ENCODE measurements at regions not wholly inside any gene's neighbourhood (a gene's known extent, or its start where the extent isn't known, plus 50 kb on each side); places are given as distances from the start of the nearest gene placed in this dataset.

DNA sequence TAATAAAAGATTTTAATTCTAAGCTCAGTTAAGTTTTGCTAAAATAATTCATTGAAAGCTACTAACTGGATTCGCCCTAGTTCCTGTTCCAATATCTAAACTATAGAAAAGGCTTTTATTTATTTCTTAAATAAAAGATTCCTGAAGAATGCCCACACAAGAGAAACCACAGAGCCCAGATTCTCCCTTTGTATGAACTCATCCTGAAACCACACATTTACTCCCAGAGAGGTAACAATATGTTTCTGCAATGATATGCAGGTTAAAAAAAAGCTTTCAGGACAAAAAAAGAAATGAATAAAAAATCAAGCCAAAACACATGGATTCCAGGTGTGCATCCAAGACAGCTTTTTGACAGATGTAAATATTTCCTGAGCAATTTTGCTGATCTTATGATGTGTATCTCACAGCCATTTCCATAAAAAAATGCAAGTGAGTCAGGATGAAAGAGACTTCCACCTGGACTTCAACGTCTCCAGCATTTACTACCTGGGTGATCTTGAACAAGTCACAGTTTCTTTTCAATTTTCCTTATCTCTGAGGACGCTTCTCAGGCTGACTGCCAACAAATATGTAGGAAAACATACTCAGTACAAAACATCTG is 234.4 kb upstream of the FAT1 start:
- Histone ChIP-seq H2BK120ac (replicated peaks; ENCODE audit: low read depth, low read length) (no peak overlapping the region), H4K5ac (ENCODE audit: insufficient read length, low read depth, low read length) (no peak overlapping the region), H3K27ac (ENCODE audit: low read depth, low read length) (no peak overlapping the region), H2AFZ (ENCODE audit: low read length) (no peak overlapping the region), H2BK12ac (ENCODE audit: low read depth, low read length) (no peak overlapping the region), H4K8ac (ENCODE audit: extremely low read depth, insufficient read depth, low read length) (no peak overlapping the region), H2BK20ac (ENCODE audit: low read length) (no peak overlapping the region), H3K14ac (ENCODE audit: insufficient read length) (no peak overlapping the region), H3K9me3 (ENCODE audit: insufficient read depth in 2 of 2, low read depth in 1 of 2, low read length in 1 of 2) (peaks cover 0 to 4% of the 10 kb centered on the region in 2 experiments; a peak in 1 of 4 replicates), H3K23me2 (ENCODE audit: low read depth, low read length) (no peaks in the 10 kb centered on the region), H3K9ac (replicated peaks in 1 of 4; ENCODE audit: extremely low read depth in 1 of 4, low read depth in 3 of 4, low read length in 3 of 4) (no peak overlapping the region), H3K79me1 (ENCODE audit: low read depth, low read length) (no peaks in the 10 kb centered on the region), H3K4me1 (replicated peaks in 1 of 4; ENCODE audit: control insufficient read depth in 3 of 4, insufficient read depth in 4 of 4, low read length in 3 of 4) (no peaks in the 10 kb centered on the region; a peak in 1 of 7 replicates), H3K27me3 (replicated peaks in 1 of 4; ENCODE audit: control insufficient read depth in 3 of 4, extremely low read depth in 1 of 4, insufficient read depth in 3 of 4, low read length in 3 of 4) (no peaks in the 10 kb centered on the region), H3K79me2 (ENCODE audit: control insufficient read depth in 1 of 2, insufficient read depth in 2 of 2, low read length in 2 of 2) (no peaks in the 10 kb centered on the region), H3K4me3 (ENCODE audit: extremely low read depth in 1 of 4, insufficient read depth in 2 of 4, low read depth in 3 of 4, low read length in 4 of 4) (no peak overlapping the region), H4K91ac (replicated peaks; ENCODE audit: insufficient read length, low read length) (no peak overlapping the region), H2AK5ac (ENCODE audit: low read depth, low read length) (no peak overlapping the region), H4K20me1 (replicated peaks in 1 of 2; ENCODE audit: control insufficient read depth in 1 of 2, insufficient read depth in 2 of 2, low read length in 2 of 2) (no peaks in the 10 kb centered on the region), H3K56ac (replicated peaks; ENCODE audit: insufficient read length, low read depth, low read length) (no peak overlapping the region), H3K4ac (replicated peaks; ENCODE audit: insufficient read length, low read depth, low read length) (no peak overlapping the region), H3K36me3 (ENCODE audit: control insufficient read depth in 2 of 4, insufficient read depth in 4 of 4, low read length in 3 of 4) (no peaks in the 10 kb centered on the region), H3K18ac (ENCODE audit: extremely low read depth, low read length) (no peak overlapping the region), H3K4me2 (ENCODE audit: insufficient read depth in 1 of 2, low read depth in 2 of 2, low read length in 2 of 2) (no peak overlapping the region), H2BK15ac (ENCODE audit: low read length) (no peak overlapping the region), H3K23ac (ENCODE audit: insufficient read length) (no peak overlapping the region), H2BK5ac (ENCODE audit: low read depth, low read length) (no peak overlapping the region)
- POLR2A ChIA-PET (ENCODE audit: partially characterized antibody) = no interaction called here
- DNase-seq (ENCODE audit: low read depth in 1 of 2, low spot score in 2 of 2) = no peak
- FAIRE-seq = no peak
- CTCF ChIA-PET (ENCODE audit: partially characterized antibody) = interaction anchor here (0.9 kb wide), 2 partner anchors 9 to 10 kb away, joined by 3 to 4 read pairs; no protein-coding TSS in a partner anchor
- WGBS, 2 experiments (ENCODE audit: extremely low coverage in 1 of 2, insufficient coverage in 1 of 2, insufficient read length in 1 of 2, insufficient replicate concordance in 2 of 2, low coverage in 1 of 2, low lambda C conversion rate in 2 of 2, missing lambda C conversion rate in 1 of 2) = 94% methylated on average over 3 of the region's 3 CpGs; no CpG with 5 or more reads in 1 of the 2 experiments
- TF ChIP-seq RBBP5 (IDR thresholded peaks at IDR 0.05; ENCODE audit: borderline replicate concordance, low read depth, low read length) (no peak), USF2 (IDR thresholded peaks at IDR 0.05; ENCODE audit: low read length) (no peak), PHF8 (conservative IDR thresholded peaks at IDR 0.05; ENCODE audit: low read depth, low read length) (no peak), RNF2 (IDR thresholded peaks at IDR 0.05; ENCODE audit: borderline replicate concordance, low read depth, low read length, missing control alignments, poor library complexity, severe bottlenecking) (no peak), SUZ12 (IDR thresholded peaks at IDR 0.05; ENCODE audit: low read length) (no peak), GABPA (IDR thresholded peaks at IDR 0.05; ENCODE audit: borderline replicate concordance, insufficient read depth, low read length) (no peak), SIN3A (conservative IDR thresholded peaks at IDR 0.05 in 1 of 2, IDR thresholded peaks at IDR 0.05 in 1 of 2; ENCODE audit: low read depth in 1 of 2, low read length in 2 of 2) (no peak), CEBPB (IDR thresholded peaks at IDR 0.05; ENCODE audit: low read depth, low read length) (no peak)
- TF ChIP-seq, protein P1, sequence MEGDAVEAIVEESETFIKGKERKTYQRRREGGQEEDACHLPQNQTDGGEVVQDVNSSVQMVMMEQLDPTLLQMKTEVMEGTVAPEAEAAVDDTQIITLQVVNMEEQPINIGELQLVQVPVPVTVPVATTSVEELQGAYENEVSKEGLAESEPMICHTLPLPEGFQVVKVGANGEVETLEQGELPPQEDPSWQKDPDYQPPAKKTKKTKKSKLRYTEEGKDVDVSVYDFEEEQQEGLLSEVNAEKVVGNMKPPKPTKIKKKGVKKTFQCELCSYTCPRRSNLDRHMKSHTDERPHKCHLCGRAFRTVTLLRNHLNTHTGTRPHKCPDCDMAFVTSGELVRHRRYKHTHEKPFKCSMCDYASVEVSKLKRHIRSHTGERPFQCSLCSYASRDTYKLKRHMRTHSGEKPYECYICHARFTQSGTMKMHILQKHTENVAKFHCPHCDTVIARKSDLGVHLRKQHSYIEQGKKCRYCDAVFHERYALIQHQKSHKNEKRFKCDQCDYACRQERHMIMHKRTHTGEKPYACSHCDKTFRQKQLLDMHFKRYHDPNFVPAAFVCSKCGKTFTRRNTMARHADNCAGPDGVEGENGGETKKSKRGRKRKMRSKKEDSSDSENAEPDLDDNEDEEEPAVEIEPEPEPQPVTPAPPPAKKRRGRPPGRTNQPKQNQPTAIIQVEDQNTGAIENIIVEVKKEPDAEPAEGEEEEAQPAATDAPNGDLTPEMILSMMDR (IDR thresholded peaks at IDR 0.05; ENCODE audit: control extremely low read depth in 1 of 3, insufficient read depth in 1 of 3, low read depth in 1 of 3, low read length in 3 of 3) = no peak

All from H1 (cell line).